ENCODE measurements at regions not wholly inside any gene's neighbourhood (a gene's known extent, or its start where the extent isn't known, plus 50 kb on each side); places are given as distances from the start of the nearest gene placed in this dataset.

DNA sequence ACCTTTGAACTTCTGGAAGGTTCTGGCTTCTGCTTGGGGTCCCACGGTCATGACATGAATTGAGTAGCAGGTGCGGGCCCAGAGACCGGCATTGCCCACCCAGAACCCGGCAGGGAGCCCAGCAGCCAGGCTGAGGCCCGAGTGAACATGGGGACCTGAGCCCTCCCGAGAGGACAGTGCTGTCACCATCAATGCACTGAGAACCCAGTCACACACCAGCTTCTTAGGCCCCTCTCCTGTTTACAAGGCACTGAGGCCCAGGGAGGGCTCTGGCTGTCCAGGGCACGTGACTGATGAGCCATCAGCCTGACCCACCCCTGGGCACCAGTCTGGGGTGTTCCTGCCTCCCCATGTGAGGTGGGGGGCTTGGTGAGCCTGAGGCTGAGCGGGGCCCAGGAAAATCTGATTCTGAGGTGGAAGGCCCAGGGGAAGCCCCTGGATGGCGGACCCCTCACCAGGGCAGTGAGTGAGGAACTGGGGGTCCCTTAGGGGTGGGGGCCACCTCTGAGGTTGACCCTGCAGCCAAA is 60.3 kb upstream of the RNU6ATAC start:
- no peak for TF ChIP-seq CTCF (IDR thresholded peaks at IDR 0.05; ENCODE audit: insufficient read depth, low read length)
- no peak for TF ChIP-seq POLR2AphosphoS5 (IDR thresholded peaks at IDR 0.05; ENCODE audit: low read depth)
- TF ChIP-seq GABPA (IDR thresholded peaks at IDR 0.05; ENCODE audit: low read depth) = no peak
- TF ChIP-seq REST (IDR thresholded peaks at IDR 0.05; ENCODE audit: insufficient replicate concordance, low read depth) = no peak
- no peak for TF ChIP-seq SPI1 (IDR thresholded peaks at IDR 0.05; ENCODE audit: borderline replicate concordance, low read depth)

Measured in HL-60 (cell line).